SH-SY5Y (cell line): ENCODE measurements at regions not wholly inside any gene's neighbourhood (a gene's known extent, or its start where the extent isn't known, plus 50 kb on each side); places are given as distances from the start of the nearest gene placed in this dataset.

Experiments
- GATA2 ChIP-seq: IDR thresholded peaks from 2 replicates; pipeline ENCODE4 v1.6.1; 2011; ENCODE audit warnings: mild to moderate bottlenecking, low read depth, low read length
- GATA3 ChIP-seq: IDR thresholded peaks from 2 replicates; pipeline ENCODE4 v1.6.1; 2011; ENCODE audit warnings: low read depth, mild to moderate bottlenecking, low read length, moderate library complexity

DNA sequence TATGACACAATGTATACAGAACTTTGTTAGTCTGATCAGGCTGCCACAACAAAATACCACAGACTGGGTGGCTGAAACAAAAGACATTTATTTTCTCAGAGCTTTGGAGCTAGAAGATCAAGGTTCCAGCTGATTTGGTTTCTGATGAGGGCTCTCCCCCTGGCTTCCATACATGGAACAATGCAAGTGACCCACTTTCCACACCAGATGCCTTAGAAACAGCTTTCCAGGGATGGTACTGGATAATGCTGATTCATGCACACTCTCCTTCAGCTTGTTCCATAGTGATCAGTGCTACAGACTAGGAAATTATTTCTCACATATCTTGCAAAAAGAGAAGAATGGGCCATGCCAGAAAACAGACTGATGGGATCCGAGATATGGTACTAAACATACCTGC, 1274.9 kb upstream of the SORCS1 start:
- TF ChIP-seq GATA2, result no peak
- no peak for TF ChIP-seq GATA3

DNA sequence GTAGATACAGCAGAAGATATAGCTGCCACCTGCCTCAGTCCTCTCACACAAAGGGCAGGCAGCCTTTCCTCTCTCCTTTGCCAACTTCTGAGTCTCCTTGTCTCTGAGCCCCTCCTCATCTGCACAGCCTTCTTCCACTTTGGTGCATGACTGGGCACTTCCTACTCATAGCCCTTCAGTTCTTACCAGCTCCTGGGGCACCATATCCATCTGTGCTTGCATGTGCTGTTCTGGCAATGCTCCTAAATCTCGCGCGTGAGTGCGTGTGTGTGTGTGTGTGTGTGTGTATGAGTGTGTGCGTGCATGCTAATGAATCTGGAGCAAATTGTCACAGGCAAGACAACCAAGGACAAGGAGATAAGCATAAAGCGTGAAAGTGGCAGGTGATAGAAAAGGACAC, 1271.6 kb upstream of the SORCS1 start:
- TF ChIP-seq GATA3, result no peak
- TF ChIP-seq GATA2, result no peak

- TF ChIP-seq GATA3, result no peak
- no peak for TF ChIP-seq GATA2
These were observed 1270.2 kb upstream of the SORCS1 start for GRCh38 chr10:108434559-108435252.

- TF ChIP-seq GATA3, result no peak
- TF ChIP-seq GATA2, result no peak
These were observed 1262.6 kb upstream of the SORCS1 start for GRCh38 chr10:108427146-108427545.

DNA sequence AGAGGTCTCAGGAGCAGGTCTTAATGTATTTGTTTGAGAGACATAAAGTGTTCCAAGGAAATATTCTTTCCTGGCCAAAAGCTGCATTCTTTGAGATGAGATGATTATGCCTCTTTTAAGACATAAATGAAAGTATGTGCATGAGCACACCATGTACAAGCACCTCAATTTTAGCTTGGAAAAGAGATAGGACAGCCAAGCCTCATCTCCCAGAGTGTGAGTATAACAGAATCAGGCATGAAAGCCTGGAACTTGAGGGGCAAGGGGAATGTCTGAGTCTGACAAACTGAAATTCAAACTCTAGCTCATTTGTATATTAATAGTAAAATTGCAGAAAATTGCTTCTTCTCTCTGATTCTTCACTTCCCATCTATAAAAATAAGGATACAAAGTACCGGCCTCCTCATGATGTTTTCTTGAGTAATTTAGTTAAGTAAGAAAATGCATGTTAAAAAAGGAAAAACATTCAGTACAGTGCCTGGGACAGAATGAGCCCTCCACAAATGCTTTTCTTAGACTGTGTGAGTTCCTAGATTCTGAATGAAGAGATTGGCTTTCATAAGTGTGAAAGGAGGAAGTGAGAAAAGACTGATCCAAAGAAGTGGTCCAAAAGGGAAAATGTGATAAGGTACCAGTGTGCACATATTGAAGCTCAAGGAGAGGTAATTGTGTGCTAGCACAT, 1260.9 kb upstream of the SORCS1 start:
- no peak for TF ChIP-seq GATA2
- no peak for TF ChIP-seq GATA3

- no peak for TF ChIP-seq GATA2
- no peak for TF ChIP-seq GATA3
These were observed 1260.2 kb upstream of the SORCS1 start for GRCh38 chr10:108424656-108425055.

- TF ChIP-seq GATA2 (no peak), GATA3 (no peak)
These were observed 1257.8 kb upstream of the SORCS1 start for GRCh38 chr10:108422286-108422685.

DNA sequence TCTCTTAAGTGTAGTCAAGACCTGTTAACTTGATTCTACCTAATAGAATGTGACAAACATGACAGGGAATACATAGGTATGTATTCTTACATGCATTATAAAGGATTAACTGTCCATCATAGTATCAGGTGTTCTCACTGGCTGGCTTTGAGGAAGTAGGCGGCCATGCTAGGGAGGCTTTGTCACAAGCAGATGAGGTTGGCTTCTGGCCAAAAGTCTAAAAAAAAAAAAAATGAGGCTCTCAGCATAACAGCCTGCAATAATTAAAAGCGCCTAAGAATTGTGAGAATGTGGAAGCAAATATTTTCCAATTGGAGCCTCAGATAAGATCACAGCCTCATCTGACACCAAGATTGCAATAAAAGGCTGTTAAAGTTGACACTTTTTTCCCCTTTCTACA, 1256.8 kb upstream of the SORCS1 start:
- TF ChIP-seq GATA3, result no peak
- no peak for TF ChIP-seq GATA2

DNA sequence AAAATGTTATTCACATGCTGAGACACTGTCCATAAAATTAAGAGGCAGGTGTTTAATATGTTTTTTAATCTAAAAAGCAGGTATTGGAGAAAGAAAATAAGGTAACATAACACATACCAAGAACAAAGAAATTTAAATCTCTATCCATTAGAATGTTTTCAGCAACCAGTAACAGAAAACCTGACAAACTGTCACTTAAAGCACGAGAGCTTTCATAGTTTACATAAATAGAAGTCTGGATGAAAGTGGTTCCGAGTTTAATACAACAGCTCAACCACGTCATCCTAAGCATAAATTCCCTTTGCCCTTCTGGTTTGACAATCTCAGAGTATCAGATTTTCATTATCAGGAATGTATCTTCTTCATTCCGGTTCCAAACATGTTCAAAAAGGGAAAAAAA, 1249.4 kb upstream of the SORCS1 start:
- TF ChIP-seq GATA2 (no peak), GATA3 (no peak)

GRCh38 chr10:108412323-108412722, 1247.8 kb upstream of the SORCS1 start:
- TF ChIP-seq GATA2 (no peak), GATA3 (no peak)

DNA sequence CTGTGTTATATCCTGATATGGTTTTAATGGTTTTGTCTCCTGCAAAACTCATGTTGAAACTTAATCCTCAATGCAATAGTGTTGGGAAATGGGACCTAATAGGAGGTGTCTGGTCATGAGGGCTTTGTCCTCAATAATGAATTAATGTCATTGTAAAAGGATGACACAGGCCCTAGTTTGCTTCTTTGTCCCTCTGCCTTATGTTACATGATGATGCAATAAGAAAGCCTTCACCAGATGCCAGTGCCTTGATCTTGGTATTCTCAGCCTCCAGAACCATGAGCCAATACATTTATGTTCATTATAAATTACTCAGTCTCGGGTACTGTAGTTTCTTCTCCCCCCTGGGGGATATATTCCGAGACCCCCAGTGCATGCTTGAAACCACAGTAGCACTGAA, 1247.4 kb upstream of the SORCS1 start:
- TF ChIP-seq GATA2 (no peak), GATA3 (no peak)

DNA sequence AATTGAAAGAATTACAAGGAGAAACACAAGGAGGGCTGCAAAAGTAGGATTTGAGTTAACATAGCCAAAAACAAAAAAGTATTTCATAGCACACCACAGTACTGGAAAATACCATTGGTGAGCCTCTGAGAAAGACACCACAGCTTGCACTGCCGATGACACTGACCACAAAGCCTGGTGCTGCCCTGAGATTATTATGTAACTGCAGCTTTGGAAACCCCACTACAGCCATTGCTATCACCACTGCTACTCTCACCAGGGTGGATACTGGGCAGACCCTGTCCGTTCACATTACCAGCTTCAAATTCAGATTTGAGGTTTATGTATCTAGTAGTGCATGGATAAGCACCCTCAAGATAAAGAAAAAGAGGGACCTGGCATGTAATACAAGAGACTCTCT, 1246.7 kb upstream of the SORCS1 start:
- TF ChIP-seq GATA3, result no peak
- TF ChIP-seq GATA2, result no peak

DNA sequence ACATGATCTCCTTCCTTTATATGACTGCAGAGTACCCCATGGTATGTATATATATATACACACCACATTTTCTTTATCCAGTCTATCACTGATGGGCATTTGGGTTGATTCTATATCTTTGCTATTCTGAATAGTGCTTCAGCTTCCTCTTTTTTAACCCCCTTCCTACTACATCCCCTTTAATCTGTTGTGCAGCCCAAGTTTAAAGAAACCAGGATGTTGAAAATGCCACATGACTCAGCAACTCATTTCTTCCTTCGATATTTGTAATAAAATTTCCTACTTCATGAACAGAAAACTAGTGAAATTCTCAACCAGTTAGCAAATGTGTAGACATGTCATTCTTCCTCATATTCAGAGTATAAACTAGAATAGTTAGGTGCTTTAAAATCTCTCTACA, 1245.7 kb upstream of the SORCS1 start:
- TF ChIP-seq GATA3 (no peak), GATA2 (no peak)

DNA sequence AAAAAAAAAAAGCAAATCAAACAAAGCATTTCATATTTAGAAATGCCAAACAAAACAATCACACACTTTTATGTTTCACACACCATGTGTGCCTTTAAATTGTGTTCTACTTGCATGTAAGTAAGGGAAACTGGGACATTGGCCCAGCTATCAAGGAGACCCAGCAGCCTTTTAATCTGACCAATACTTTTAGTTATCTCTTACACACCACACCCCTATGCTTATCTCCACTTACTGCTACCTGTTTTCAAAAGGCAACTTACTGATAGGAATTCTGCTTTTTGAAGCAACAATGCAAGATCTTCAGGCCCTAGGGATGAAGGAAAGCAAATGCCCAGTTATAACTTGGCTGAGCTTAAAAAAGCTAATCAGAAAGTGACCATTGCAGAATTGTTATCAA, 1244.8 kb upstream of the SORCS1 start:
- TF ChIP-seq GATA2 (no peak), GATA3 (no peak)

- TF ChIP-seq GATA3 (no peak), GATA2 (no peak)
These were observed 1239.6 kb upstream of the SORCS1 start for GRCh38 chr10:108404155-108404554.

GRCh38 chr10:108399465-108399864, 1235.0 kb upstream of the SORCS1 start:
- no peak for TF ChIP-seq GATA2
- TF ChIP-seq GATA3, result no peak
